WERI-Rb-1 (cell line): ENCODE measurements at regions not wholly inside any gene's neighbourhood (a gene's known extent, or its start where the extent isn't known, plus 50 kb on each side); places are given as distances from the start of the nearest gene placed in this dataset.

Experiments
- DNase-seq: peaks from one replicate; pipeline ENCODE4 v3.0.0-alpha.2; 2020
- H3K27ac ChIP-seq: fragments of 250-450 bp; sonication (Bioruptor Pico); 2 replicates; pipeline ENCODE4 v1.5.1; 2020; ENCODE audit warnings: mild to moderate bottlenecking, moderate library complexity
- H3K27me3 ChIP-seq: fragments of 250-450 bp; sonication (Bioruptor Pico); 2 replicates; pipeline ENCODE4 v1.5.1; 2021; ENCODE audit warnings: mild to moderate bottlenecking, low read depth, moderate library complexity; ENCODE audit not compliant: insufficient read depth, severe bottlenecking
- H3K36me3 ChIP-seq: fragments of 250-450 bp; sonication (Bioruptor Pico); 2 replicates; pipeline ENCODE4 v1.5.1; 2020; ENCODE audit warnings: mild to moderate bottlenecking, moderate library complexity
- H3K4me3 ChIP-seq: 2 replicates; pipeline ENCODE4 v1.5.1; 2011; ENCODE audit warnings: low read depth, mild to moderate bottlenecking, control low read depth, low read length
- H3K9me3 ChIP-seq: fragments of 250-450 bp; sonication (Bioruptor Pico); 2 replicates; pipeline ENCODE4 v1.5.1; 2021; ENCODE audit warnings: mild to moderate bottlenecking, moderate library complexity; ENCODE audit not compliant: severe bottlenecking
- TF ChIP-seq, protein P1 (sequence below): IDR thresholded peaks from 2 replicates; pipeline ENCODE4 v1.5.1; 2011; ENCODE audit warnings: low read depth, mild to moderate bottlenecking, control low read depth, inconsistent platforms, low read length

DNA sequence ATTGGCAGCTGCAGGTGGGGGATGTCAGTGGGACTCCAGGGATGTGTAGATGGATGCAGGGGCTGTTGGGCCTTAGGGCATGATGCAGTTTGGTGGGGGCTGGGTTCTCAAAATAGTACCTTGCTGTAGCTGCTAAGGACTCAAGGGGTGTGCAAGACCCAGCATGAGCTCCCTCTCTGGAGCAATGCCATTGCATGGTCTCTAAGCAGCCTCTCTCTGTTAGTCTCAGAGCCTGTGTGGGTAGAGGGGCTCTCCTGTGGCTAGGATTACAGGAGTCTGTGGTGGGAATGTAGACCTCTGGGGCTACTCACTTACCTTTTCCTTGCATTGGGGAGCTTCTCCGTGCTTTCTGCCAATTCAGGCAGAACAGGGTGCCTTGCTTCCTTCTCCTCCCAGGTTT lies 228.9 kb downstream of the LPIN1 start:
- Histone ChIP-seq H3K27me3 (no peaks in the 10 kb centered on the region), H3K27ac (no peak overlapping the region), H3K4me3 (no peak overlapping the region), H3K36me3 (no peaks in the 10 kb centered on the region), H3K9me3 (peaks cover 12% of the 10 kb centered on the region)
- TF ChIP-seq, protein P1, sequence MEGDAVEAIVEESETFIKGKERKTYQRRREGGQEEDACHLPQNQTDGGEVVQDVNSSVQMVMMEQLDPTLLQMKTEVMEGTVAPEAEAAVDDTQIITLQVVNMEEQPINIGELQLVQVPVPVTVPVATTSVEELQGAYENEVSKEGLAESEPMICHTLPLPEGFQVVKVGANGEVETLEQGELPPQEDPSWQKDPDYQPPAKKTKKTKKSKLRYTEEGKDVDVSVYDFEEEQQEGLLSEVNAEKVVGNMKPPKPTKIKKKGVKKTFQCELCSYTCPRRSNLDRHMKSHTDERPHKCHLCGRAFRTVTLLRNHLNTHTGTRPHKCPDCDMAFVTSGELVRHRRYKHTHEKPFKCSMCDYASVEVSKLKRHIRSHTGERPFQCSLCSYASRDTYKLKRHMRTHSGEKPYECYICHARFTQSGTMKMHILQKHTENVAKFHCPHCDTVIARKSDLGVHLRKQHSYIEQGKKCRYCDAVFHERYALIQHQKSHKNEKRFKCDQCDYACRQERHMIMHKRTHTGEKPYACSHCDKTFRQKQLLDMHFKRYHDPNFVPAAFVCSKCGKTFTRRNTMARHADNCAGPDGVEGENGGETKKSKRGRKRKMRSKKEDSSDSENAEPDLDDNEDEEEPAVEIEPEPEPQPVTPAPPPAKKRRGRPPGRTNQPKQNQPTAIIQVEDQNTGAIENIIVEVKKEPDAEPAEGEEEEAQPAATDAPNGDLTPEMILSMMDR = no peak
- no peak for DNase-seq

DNA sequence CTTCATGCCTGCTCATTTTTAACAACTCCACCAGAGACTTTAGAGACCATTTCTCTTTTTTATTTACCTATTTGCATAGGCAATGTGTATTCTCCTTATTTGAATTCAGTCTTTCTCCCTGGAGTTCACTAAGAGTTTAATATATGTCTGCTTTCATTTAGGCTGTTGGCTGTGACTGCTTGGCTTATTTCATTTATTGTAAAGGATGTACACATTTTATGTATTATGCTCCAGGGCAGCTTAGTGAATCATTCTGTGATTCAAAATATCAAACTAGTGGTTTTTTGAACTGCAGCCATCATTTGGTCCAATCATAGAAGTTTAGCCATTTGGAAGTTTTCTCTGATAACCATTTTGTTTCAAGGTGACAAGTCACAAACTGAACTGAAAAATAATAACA lies 229.6 kb downstream of the LPIN1 start:
- no peak overlapping the region for H3K27ac ChIP-seq
- H3K9me3 ChIP-seq = peaks cover 12% of the 10 kb centered on the region
- no peaks in the 10 kb centered on the region for H3K27me3 ChIP-seq
- H3K36me3 ChIP-seq = no peaks in the 10 kb centered on the region
- no peak for DNase-seq
- TF ChIP-seq, protein P1 = no peak
- H3K4me3 ChIP-seq = no peak overlapping the region

DNA sequence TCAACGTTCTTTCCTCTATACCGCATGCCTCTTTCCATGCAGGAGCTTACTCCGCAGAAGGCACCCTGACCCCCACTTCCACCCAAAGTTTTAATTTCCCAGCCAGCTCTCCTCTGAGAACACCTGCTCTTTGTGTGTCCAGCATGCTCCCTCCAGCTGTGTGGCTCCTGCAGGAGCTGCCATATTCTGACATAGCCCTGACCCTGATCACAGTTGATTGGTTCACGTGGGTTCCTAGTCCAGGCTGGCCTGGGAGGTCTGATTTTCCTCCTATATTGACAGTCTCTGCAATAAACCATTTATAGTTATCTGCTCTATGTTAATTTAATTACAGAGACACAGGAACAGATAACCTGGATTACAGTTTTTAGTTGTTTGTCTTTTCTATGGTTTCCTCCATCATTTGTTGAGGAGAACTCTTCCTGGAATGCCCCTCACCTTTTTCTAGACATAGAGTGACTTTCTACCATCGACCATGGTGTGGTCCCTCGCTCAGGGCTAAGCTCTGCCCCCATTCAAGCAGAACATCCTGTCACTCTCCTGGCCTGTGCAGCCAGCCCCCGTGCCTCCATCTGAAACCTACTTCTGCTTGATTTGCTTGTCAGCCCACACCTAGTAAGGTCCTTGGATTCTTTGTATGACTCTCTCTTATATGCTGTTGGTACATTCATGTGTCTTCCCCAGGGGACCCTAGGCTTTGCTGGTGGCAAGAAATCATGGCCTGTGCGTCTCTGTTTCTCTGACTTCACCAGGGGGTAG lies 231.5 kb downstream of the LPIN1 start:
- Histone ChIP-seq H3K36me3 (no peaks in the 10 kb centered on the region), H3K27ac (no peak overlapping the region), H3K4me3 (no peak overlapping the region), H3K9me3 (peaks cover 12% of the 10 kb centered on the region), H3K27me3 (no peaks in the 10 kb centered on the region)
- TF ChIP-seq, protein P1 = no peak
- DNase-seq = no peak

DNA sequence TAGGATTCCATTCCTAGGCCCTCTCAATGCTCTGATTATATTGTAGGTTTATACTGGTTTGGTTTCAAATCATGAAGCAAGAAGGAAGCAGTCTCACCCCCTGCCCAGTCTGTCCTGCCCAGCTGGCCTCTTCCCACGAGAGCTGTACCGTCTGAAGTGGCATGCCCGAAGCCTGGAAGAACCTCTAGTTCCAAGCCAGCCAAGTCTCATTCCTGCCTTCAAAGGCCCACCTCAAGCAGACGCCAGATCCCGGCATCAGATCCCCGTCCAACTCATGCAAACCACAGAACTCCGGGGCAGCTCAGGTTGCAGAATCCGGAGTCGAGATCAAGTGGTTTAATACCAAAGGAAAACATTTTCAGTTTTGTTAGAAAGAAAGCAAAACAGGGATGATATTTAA lies 234.4 kb downstream of the LPIN1 start:
- DNase-seq = no peak
- TF ChIP-seq, protein P1 = no peak
- H3K9me3 ChIP-seq = no peaks in the 10 kb centered on the region
- H3K4me3 ChIP-seq = no peak overlapping the region
- no peak overlapping the region for H3K27ac ChIP-seq
- no peaks in the 10 kb centered on the region for H3K36me3 ChIP-seq
- no peaks in the 10 kb centered on the region for H3K27me3 ChIP-seq

DNA sequence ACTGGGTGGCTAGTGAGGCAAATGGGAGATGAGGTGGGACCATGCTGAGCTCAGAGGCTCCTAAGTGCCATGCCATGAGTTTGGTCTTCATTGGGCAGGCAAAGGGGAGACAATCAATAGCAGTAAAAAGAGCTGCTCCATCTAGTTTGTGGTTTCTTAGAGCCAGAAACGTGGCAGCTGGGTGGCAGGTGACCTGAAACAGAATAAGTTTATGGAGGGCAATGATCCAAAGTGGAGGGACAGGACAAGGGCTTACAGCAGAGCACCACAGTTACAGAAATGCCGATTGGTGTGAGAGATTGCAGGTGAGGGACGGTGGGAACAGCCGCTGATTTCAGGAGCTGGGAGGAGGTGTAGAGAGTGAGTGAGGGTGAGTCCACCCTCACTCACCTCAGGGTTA lies 237.0 kb downstream of the LPIN1 start:
- TF ChIP-seq, protein P1 = no peak
- Histone ChIP-seq H3K27ac (no peak overlapping the region), H3K4me3 (no peak overlapping the region), H3K9me3 (no peaks in the 10 kb centered on the region), H3K36me3 (no peaks in the 10 kb centered on the region), H3K27me3 (no peaks in the 10 kb centered on the region)
- no peak for DNase-seq

DNA sequence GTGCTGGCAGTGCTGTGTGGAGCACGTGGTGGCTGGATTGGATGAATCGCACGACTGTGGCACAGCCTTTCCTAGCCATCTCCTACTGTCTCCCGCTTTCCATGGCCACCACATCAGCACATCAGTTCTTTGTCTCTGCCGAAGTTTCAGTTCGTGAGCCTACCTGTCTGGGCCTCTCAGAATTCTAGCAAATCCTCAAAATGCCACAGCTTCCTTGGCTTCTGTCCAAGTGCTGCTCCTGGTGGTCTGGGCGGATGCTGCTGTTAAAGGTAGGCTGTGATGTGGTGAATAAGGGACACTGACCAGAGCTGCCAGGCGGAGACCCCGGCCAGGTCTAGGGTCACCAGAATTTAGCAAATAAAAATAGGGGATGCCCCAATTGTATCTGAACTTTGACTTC lies 237.4 kb downstream of the LPIN1 start:
- Histone ChIP-seq H3K27ac (no peak overlapping the region), H3K27me3 (no peaks in the 10 kb centered on the region), H3K4me3 (no peak overlapping the region), H3K36me3 (no peaks in the 10 kb centered on the region), H3K9me3 (no peaks in the 10 kb centered on the region)
- TF ChIP-seq, protein P1 = no peak
- no peak for DNase-seq
